Transverse colon (tissue), 4 donors: ENCODE measurements at regions not wholly inside any gene's neighbourhood (a gene's known extent, or its start where the extent isn't known, plus 50 kb on each side); places are given as distances from the start of the nearest gene placed in this dataset.

Source experiments
- DNase-seq: peaks from one replicate; pipeline ENCODE4 v3.0.0-alpha.2; 2019
- H3K27ac ChIP-seq, 4 donors: fragments of 200-600 bp; sonication (generic); 2 replicates each; pipeline ENCODE4 v1.5.1; 2016 to 2018; ENCODE audit warnings: inconsistent platforms in 4 of 4
- H3K27me3 ChIP-seq: fragments of 200-600 bp; sonication (generic); 2 replicates; pipeline ENCODE4 v1.5.1; 2017; ENCODE audit warnings: inconsistent platforms
- H3K36me3 ChIP-seq, 4 donors: fragments of 200-600 bp; sonication (generic); 2 replicates each; pipeline ENCODE4 v1.5.1; 2017 to 2019; ENCODE audit warnings: inconsistent platforms in 4 of 4
- H3K4me1 ChIP-seq, 4 donors: fragments of 200-600 bp; sonication (generic); 2 replicates each; pipeline ENCODE4 v1.5.1; 2017 to 2020; ENCODE audit warnings: inconsistent platforms in 4 of 4
- H3K4me3 ChIP-seq, 4 donors: fragments of 200-600 bp; sonication (generic); 1 replicate in 1 of 4; 2 replicates in 3 of 4; pipeline versions ENCODE4 v1.5.1 to v1.6.1; 2017 to 2019; ENCODE audit warnings: inconsistent platforms in 4 of 4
- H3K9me3 ChIP-seq, 2 donors: fragments of 200-600 bp; sonication (generic); 2 replicates each; pipeline ENCODE4 v1.5.1; 2017 to 2019; ENCODE audit warnings: inconsistent platforms in 2 of 2
- EP300 ChIP-seq: sonication (generic); formaldehyde crosslinking; IDR thresholded peaks from one replicate; pipeline ENCODE4 v1.6.1; 2017; ENCODE audit warnings: antibody characterized with exemption, low read depth
- POLR2A ChIP-seq: fragments of 450-650 bp; IDR thresholded peaks from one replicate; pipeline ENCODE4 v1.6.1; 2016; ENCODE audit warnings: antibody characterized with exemption, mild to moderate bottlenecking, moderate library complexity
- POLR2AphosphoS5 ChIP-seq, 3 donors: sonication (generic); formaldehyde crosslinking; IDR thresholded peaks; one replicate each; pipeline ENCODE4 v1.6.1; 2016; ENCODE audit warnings: antibody characterized with exemption in 3 of 3
- WGBS, 2 donors: methylation state at CpG; one replicate each; pipeline ENCODE4 v1.1.5; 2018; ENCODE audit warnings: low coverage in 1 of 2; 5-methylcytosine and 5-hydroxymethylcytosine counted together
- in situ Hi-C, 4 donors: fragments of 200-750 bp; cut with MboI; loops; one replicate each; pipeline versions ENCODE4 v1.15.0 to v1.15.1; 2017; ENCODE audit warnings: low sequenced_read_pairs in 3 of 4, low pct_ligation_motif_present in 1 of 4, low pct_unique_long_range_greater_than_20kb in 1 of 4
- intact Hi-C: fragments of 100-400 bp; cut with DNase I; formaldehyde crosslinking; loops from one replicate; pipeline ENCODE4 v1.15.1; 2023; ENCODE audit warnings: low total_unique reads
- TF ChIP-seq, protein P1 (sequence below), 5 experiments: fragments of 200-600 bp in 3 of 5; fragments of 450-650 bp in 2 of 5; sonication (generic) in 3 of 5; IDR thresholded peaks; 1 replicate in 2 of 5; 2 replicates in 3 of 5; pipeline ENCODE4 v1.5.1; 2016 to 2017; ENCODE audit warnings: antibody characterized with exemption in 5 of 5, inconsistent platforms in 3 of 5, mild to moderate bottlenecking in 2 of 5, moderate library complexity in 1 of 5

DNA sequence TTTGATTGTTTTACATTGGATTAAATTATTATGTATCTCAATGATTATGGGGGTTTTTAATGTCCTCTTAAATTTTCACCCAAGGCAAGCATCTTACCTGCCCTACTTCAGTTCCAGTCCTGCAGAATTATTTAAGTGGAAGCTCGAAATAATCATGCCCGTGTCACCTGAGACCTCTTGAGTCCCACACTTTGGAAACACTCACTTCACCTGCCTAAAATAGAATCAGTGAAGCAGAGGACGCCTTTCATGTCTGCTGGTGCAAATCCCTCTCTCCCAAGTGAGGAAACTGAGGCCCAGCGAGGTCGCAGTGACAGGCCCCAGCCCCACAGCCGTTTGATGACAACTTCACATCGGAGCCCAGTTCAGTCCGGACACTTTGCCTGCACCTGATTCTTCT, 284.6 kb downstream of the C16orf95 start:
- Histone ChIP-seq H3K27me3 (no peaks in the 10 kb centered on the region), H3K36me3 (no peaks in the 10 kb centered on the region), H3K4me1 (no peaks in the 10 kb centered on the region), H3K4me3 (no peak overlapping the region), H3K9me3 (no peaks in the 10 kb centered on the region), H3K27ac (no peak overlapping the region)
- WGBS, 2 donors = 73% methylated on average over 8 of the region's 8 CpGs; no CpG with 5 or more reads in 1 of the 2 donors
- TF ChIP-seq EP300 = no peak
- TF ChIP-seq, protein P1, sequence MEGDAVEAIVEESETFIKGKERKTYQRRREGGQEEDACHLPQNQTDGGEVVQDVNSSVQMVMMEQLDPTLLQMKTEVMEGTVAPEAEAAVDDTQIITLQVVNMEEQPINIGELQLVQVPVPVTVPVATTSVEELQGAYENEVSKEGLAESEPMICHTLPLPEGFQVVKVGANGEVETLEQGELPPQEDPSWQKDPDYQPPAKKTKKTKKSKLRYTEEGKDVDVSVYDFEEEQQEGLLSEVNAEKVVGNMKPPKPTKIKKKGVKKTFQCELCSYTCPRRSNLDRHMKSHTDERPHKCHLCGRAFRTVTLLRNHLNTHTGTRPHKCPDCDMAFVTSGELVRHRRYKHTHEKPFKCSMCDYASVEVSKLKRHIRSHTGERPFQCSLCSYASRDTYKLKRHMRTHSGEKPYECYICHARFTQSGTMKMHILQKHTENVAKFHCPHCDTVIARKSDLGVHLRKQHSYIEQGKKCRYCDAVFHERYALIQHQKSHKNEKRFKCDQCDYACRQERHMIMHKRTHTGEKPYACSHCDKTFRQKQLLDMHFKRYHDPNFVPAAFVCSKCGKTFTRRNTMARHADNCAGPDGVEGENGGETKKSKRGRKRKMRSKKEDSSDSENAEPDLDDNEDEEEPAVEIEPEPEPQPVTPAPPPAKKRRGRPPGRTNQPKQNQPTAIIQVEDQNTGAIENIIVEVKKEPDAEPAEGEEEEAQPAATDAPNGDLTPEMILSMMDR (IDR thresholded peaks at IDR 0.05) = no peak
- TF ChIP-seq POLR2A = no peak
- no peak for TF ChIP-seq POLR2AphosphoS5 (IDR thresholded peaks at IDR 0.05)
- DNase-seq = no peak
- intact Hi-C loops = no loop called here
- in situ Hi-C loops = no loop called here

DNA sequence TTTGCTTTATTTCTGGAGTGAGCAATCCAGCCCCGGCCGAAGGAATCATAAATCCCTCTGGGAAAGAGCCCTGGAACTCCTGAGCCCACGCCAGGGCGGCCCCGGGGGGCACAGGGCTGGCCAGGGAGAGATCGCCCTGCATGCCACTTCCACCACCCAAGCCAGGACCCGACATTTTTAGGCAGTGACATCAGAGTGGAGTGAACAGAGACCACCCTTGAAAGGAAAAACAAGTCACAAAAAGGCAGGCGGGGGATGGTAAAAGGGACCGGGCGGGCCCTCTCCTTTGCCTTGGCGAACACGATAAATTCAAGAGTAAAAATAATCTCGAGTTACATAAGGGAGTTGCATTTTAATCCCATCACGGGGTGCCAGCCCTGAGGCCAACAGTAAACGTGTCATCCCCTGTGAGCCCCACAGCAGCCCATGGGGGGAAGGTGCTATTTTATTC, 284.1 kb downstream of the C16orf95 start:
- Histone ChIP-seq H3K9me3 (no peaks in the 10 kb centered on the region), H3K4me1 (no peaks in the 10 kb centered on the region), H3K4me3 (no peak overlapping the region), H3K36me3 (no peaks in the 10 kb centered on the region), H3K27ac (no peak overlapping the region), H3K27me3 (no peaks in the 10 kb centered on the region)
- intact Hi-C loops (no loop called here), in situ Hi-C loops (no loop called here)
- TF ChIP-seq, protein P1 (IDR thresholded peaks at IDR 0.05) = no peak
- no peak for TF ChIP-seq POLR2A
- no peak for TF ChIP-seq POLR2AphosphoS5 (IDR thresholded peaks at IDR 0.05)
- no peak for TF ChIP-seq EP300
- WGBS, 2 donors = 68 to 73% methylated on average over 8 to 15 of the region's 15 CpGs
- DNase-seq = no peak

DNA sequence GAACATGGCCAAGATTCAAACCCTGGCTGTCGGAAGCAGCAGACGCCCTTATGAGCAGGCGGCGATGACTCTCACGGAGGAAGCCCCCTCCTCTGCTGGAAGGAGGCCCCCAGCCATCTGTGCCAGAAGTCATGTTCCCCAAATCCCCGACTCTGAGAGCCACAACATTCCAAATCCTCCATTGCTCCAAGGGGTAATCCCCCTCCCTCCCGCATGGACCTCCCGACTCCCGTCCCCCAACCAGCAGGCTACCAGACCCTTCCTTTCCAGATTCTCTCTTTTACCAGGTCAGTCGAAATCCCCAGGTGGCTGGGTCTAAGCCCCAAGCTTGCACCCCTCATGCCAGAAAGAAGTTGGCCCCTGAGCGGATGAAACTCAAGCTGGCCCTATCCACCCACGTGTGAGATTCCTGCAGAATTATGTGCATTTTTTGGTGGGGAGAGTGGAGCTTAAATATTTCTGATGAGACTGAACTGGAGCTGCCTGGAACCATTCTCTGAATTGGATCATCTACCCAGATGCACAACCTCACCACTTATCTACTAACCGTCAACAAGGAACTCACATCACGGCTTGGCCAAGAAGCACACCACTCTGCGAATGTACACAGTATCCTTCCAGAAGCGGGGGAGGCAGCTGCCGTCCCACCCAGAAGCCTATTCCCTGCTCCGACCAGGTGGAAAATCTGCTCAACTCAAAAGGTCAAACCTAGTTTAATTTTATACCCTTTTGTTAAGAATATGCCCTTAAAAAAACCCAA, 283.5 kb downstream of the C16orf95 start:
- no peaks in the 10 kb centered on the region for H3K9me3 ChIP-seq
- no peak for TF ChIP-seq EP300
- no peak for TF ChIP-seq POLR2A
- no peak for TF ChIP-seq POLR2AphosphoS5 (IDR thresholded peaks at IDR 0.05)
- no peaks in the 10 kb centered on the region for H3K4me1 ChIP-seq
- no peak overlapping the region for H3K27ac ChIP-seq
- H3K36me3 ChIP-seq = no peaks in the 10 kb centered on the region
- intact Hi-C loops (no loop called here), in situ Hi-C loops (no loop called here)
- H3K27me3 ChIP-seq = no peaks in the 10 kb centered on the region
- H3K4me3 ChIP-seq = no peak overlapping the region
- no peak for DNase-seq
- 71 to 83% methylated on average over 5 to 18 of the region's 18 CpGs for WGBS, 2 donors

DNA sequence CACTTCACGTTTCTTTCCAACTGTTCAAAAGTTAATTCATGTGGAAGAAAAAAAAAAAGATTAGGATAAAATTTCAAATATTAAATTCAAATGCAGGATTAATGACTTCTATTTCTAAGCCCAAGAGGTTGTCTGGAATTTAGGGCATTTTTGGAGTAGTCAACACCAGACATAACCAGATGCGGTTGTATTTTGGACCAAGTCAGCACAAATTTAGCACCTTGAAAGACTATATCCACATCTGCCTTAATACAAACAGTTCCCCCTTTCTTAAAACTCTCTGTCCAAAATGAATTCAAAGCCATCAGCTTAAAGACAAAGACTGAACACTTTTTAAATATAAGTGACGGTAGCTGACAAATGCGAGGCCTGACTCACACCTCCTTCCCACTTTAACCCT, 282.9 kb downstream of the C16orf95 start:
- no peak for DNase-seq
- WGBS, 2 donors = 62 to 65% methylated on average over 4 of the region's 4 CpGs
- Histone ChIP-seq H3K27me3 (no peaks in the 10 kb centered on the region), H3K4me3 (no peak overlapping the region), H3K4me1 (no peaks in the 10 kb centered on the region), H3K27ac (no peak overlapping the region), H3K9me3 (no peaks in the 10 kb centered on the region), H3K36me3 (no peaks in the 10 kb centered on the region)
- in situ Hi-C loops (no loop called here), intact Hi-C loops (no loop called here)
- TF ChIP-seq EP300 = no peak
- TF ChIP-seq, protein P1 (IDR thresholded peaks at IDR 0.05) = no peak
- TF ChIP-seq POLR2A = no peak
- no peak for TF ChIP-seq POLR2AphosphoS5 (IDR thresholded peaks at IDR 0.05)

DNA sequence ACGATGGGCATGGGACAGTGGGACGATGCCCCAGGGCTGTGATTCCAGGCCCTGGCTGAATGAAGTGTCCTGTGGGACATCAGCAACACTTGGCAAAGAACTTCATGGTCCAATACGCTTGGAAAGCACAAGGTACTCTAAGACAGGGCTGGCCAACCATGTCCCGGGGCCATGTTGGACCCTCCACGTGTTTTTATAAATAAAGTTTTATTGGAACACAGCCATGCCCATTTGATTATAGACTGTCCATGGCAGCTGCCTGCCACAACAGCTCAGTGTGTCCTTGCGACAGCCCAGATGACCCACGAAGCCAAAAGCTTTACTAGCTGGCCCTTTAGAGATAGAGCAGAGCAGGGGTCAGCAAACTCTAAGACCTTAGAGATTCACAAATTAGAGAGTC, 282.1 kb downstream of the C16orf95 start:
- no peaks in the 10 kb centered on the region for H3K27me3 ChIP-seq
- TF ChIP-seq POLR2A = no peak
- no peak for TF ChIP-seq EP300
- no peak for TF ChIP-seq POLR2AphosphoS5 (IDR thresholded peaks at IDR 0.05)
- TF ChIP-seq, protein P1 (IDR thresholded peaks at IDR 0.05) = no peak
- no peak overlapping the region for H3K4me3 ChIP-seq
- H3K27ac ChIP-seq = no peak overlapping the region
- in situ Hi-C loops (no loop called here), intact Hi-C loops (no loop called here)
- H3K36me3 ChIP-seq = no peaks in the 10 kb centered on the region
- 80 to 87% methylated on average over 1 to 7 of the region's 7 CpGs for WGBS, 2 donors
- no peaks in the 10 kb centered on the region for H3K4me1 ChIP-seq
- no peaks in the 10 kb centered on the region for H3K9me3 ChIP-seq
- no peak for DNase-seq
